Stomach (tissue), 4 donors: ENCODE measurements at regions not wholly inside any gene's neighbourhood (a gene's known extent, or its start where the extent isn't known, plus 50 kb on each side); places are given as distances from the start of the nearest gene placed in this dataset.

Source experiments
- CTCF ChIP-seq, 7 experiments: fragments of 450-650 bp in 4 of 7; fragments of 200-600 bp in 3 of 7; sonication (generic) in 3 of 7; IDR thresholded peaks; one replicate each; pipeline ENCODE4 v1.5.1; 2016 to 2019; ENCODE audit warnings: antibody characterized with exemption in 7 of 7, control low read depth in 2 of 7, mild to moderate bottlenecking in 1 of 7
- POLR2A ChIP-seq, 4 donors: fragments of 450-650 bp; IDR thresholded peaks; one replicate each; pipeline ENCODE4 v1.6.1; 2016; ENCODE audit warnings: antibody characterized with exemption in 4 of 4, control low read depth in 2 of 4, mild to moderate bottlenecking in 1 of 4, moderate library complexity in 1 of 4

GRCh38 chr5:27491047-27491446 lies 452.7 kb upstream of the CDH9 start:
- TF ChIP-seq CTCF (IDR thresholded peaks at IDR 0.05) = no peak
- TF ChIP-seq POLR2A (IDR thresholded peaks at IDR 0.05) = no peak
